ENCODE measurements at regions not wholly inside any gene's neighbourhood (a gene's known extent, or its start where the extent isn't known, plus 50 kb on each side); places are given as distances from the start of the nearest gene placed in this dataset.
A peak's percentile ranks its signal among the peaks of the same experiment; 100 is the strongest.

- DNase-seq: peak; percentile 86
These were observed 513.6 kb downstream of the PLPP3 start for GRCh38 chr1:56065729-56066128.

GRCh38 chr1:56064705-56065104 is 514.7 kb downstream of the PLPP3 start:
- peak; percentile 77 for DNase-seq

DNA sequence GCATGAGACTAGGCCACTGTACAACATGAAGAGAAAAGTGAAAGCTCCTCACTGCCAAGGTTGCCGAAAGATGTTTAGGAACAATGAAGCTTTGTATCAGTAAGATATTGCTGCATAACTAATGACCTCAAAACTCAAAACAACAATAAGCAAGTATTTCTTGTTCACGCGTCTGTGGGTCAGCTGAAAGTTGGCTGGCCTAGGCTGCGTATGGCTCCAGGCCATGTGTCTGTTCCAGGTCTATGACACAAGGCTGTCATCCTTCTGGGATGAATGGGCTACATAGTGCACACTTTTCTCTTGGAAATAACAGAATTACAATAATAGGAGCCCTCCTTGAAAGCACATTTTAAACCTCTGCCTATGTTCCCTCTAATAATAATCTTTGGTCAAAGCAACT is 515.9 kb downstream of the PLPP3 start:
- no peak for DNase-seq

DNA sequence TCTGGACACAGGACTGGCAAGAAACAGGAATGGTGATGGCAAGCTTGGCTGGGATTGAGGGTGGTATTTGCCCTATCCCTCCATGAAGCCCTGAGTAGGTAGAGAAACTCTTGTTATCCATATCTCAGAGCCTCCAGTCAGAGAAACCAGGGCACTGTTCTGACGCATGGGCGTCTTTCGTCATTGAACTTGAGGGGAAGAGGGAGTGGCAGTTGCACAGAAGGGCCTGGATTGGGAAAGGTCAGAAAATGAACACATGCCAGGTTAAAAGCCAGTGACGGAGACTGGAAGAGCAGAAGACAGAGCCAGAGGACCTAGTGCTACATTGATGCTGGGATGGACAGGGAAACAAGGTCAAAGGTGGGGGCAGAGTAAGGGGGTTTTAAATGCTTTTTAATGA is 516.7 kb downstream of the PLPP3 start:
- DNase-seq: no peak

GRCh38 chr1:56061824-56062223 is 517.5 kb downstream of the PLPP3 start:
- no peak for DNase-seq

GRCh38 chr1:56060906-56061305 is 518.5 kb downstream of the PLPP3 start:
- DNase-seq: peak; percentile 40

- DNase-seq: peak; percentile 18
These were observed 521.6 kb downstream of the PLPP3 start for GRCh38 chr1:56057466-56058405.

- peak; percentile 73 for DNase-seq
These were observed 522.7 kb downstream of the PLPP3 start for GRCh38 chr1:56056438-56057287.

DNA sequence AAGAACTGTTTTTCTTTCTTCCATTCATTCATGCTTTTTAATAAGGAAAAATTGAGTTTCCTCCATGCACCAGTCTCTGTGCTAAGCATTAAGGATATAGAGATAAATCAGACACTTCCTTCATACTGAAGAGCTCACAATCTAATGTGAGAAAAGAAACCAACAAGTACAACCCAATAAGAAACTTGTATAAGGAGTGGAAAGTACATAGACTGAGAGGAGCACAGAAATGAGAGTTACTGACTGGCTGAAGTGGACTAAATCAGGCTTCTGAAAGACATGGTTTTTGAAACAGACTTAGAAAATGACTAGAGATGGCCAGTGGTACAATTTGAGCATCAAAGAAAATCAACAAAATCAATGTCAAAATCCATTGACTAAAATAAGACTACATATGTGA is 524.4 kb downstream of the PLPP3 start:
- no peak for DNase-seq

- DNase-seq: no peak
These were observed 527.3 kb downstream of the PLPP3 start for GRCh38 chr1:56052041-56052440.

- no peak for DNase-seq
These were observed 528.5 kb downstream of the PLPP3 start for GRCh38 chr1:56050911-56051310.

DNA sequence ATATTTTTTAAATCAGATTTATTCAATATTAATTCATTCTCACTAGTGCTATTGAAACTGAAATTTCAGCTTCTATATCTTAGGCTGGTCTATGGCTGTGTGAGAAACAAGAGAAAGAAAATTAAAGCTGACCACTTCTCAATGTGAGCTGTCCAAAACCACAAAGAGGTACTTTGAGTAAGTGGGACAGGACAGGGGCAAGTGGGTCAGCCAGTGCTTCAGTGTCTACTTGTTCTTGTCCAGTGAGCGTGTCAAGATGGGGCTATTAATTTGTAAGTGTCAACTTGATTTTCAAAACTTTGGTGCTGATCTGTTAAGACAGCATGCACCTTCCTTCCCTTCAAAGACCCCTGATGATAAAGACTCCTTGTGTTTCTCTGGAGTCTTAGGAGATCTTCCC is 533.9 kb downstream of the PLPP3 start:
- DNase-seq: no peak

- no peak for DNase-seq
These were observed 534.3 kb downstream of the PLPP3 start for GRCh38 chr1:56045062-56045461.

- no peak for DNase-seq
These were observed 542.9 kb downstream of the PLPP3 start for GRCh38 chr1:56036479-56036878.

DNA sequence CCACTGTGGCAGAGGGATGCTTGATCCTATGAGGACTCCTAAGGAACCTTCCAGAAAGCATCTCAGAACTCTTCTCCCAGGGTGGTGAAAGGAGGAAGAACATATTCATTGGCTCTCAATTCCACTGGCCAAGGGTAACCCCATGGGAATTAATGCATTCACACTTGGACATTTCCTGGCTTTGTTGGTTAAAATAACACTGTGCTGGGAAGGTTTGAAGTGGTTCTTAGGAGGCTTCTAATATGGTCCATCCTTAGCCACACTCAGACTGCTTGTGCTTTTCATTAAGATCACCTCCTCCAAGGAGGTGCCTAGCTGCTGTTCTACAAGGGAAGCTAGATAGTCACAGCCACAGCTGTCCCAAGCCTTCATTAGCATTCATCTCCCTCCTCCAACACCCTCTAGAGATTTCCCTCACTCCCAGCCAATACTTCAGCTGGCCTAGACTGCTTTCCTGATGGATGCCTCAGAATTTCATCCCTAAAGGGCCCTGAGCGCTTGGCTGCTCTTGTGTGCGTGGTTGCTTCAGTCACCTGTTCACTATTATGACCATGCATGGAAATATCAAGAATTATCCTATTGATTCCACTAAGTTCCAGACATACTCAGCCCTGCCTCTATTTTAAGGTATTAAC is 544.4 kb downstream of the PLPP3 start:
- DNase-seq: peak; percentile 77

GRCh38 chr1:56034222-56034621 is 545.1 kb downstream of the PLPP3 start:
- peak; percentile 70 for DNase-seq

DNA sequence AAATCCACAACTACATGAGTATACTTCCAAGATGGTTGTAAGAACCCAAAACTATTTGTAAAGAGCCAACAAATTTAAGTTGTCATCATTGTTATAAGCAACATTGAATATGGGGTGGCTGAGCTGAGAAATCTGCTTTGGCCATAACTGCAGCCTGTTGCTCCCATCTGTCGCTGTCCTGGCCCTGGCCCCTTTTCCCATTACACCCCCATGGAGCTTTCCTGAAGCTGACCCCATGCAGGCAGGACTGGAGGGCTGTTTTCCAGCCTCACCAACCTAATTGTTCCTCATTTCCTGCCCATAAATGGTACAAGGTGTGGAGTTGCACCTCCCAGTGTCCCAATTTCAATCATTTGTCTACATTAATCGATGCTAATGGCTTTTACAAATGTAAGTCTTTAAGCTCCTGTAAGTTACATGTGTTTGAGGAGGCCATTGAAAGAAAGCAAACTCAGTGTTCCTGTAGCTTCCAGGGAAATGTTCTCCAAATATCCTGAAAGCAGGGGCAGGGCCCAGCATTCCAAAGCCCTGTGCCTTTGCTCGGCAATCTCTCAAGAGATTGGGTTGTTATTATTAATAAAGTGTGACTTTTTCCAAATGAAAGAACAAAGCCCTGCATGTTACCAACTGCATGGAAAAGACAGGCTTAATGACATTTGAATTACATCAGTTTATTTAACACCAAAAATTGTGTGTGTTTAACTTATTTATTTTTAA is 545.9 kb downstream of the PLPP3 start:
- no peak for DNase-seq

- peak; percentile 52 for DNase-seq
These were observed 547.2 kb downstream of the PLPP3 start for GRCh38 chr1:56032096-56032676.

- no peak for DNase-seq
These were observed 548.4 kb downstream of the PLPP3 start for GRCh38 chr1:56031001-56031400.

- no peak for DNase-seq
These were observed 549.9 kb downstream of the PLPP3 start for GRCh38 chr1:56029319-56030003.

- no peak for DNase-seq
These were observed 550.5 kb downstream of the PLPP3 start for GRCh38 chr1:56028911-56029310.

Measured in fibroblast of skin of scalp (primary cell).